Mesenchymal stem cell (in vitro differentiated cells and primary cell): ENCODE measurements at regions not wholly inside any gene's neighbourhood (a gene's known extent, or its start where the extent isn't known, plus 50 kb on each side); places are given as distances from the start of the nearest gene placed in this dataset.

ENCODE experiments used
- DNase-seq: peaks from one replicate; pipeline ENCODE4 v3.0.0-alpha.2; 2013
- H2AFZ ChIP-seq: one replicate; pipeline ENCODE4 v1.6.1; 2013; ENCODE audit warnings: low read depth, mild to moderate bottlenecking, control low read depth, inconsistent platforms, low read length, moderate library complexity
- H2AK5ac ChIP-seq: 2 replicates; pipeline ENCODE4 v1.6.1; 2013; ENCODE audit warnings: low read length, moderate library complexity, mild to moderate bottlenecking, inconsistent platforms; ENCODE audit not compliant: severe bottlenecking
- H2BK120ac ChIP-seq: one replicate; pipeline ENCODE4 v1.6.1; 2013; ENCODE audit warnings: low read depth, mild to moderate bottlenecking, inconsistent platforms, low read length, moderate library complexity
- H2BK12ac ChIP-seq, 2 experiments: one replicate each; pipeline ENCODE4 v1.6.1; 2013; ENCODE audit warnings: inconsistent platforms in 2 of 2, low read length in 2 of 2, mild to moderate bottlenecking in 2 of 2, moderate library complexity in 2 of 2, control low read depth in 1 of 2
- H2BK15ac ChIP-seq: one replicate; pipeline ENCODE4 v1.6.1; 2013; ENCODE audit warnings: mild to moderate bottlenecking, low read depth, inconsistent platforms; ENCODE audit not compliant: poor library complexity, severe bottlenecking
- H2BK5ac ChIP-seq: 2 replicates; pipeline ENCODE4 v1.6.1; 2013; ENCODE audit warnings: low read depth, mild to moderate bottlenecking, low read length, control low read depth, inconsistent platforms; ENCODE audit not compliant: poor library complexity, severe bottlenecking
- H3K14ac ChIP-seq, 2 experiments: one replicate each; pipeline ENCODE4 v1.6.1; 2013; ENCODE audit warnings: inconsistent platforms in 2 of 2, low read length in 2 of 2, control low read depth in 1 of 2, mild to moderate bottlenecking in 1 of 2, moderate library complexity in 1 of 2
- H3K18ac ChIP-seq, 2 experiments: one replicate each; pipeline ENCODE4 v1.6.1; 2013; ENCODE audit warnings: inconsistent platforms in 2 of 2, low read length in 2 of 2, control low read depth in 1 of 2, low read depth in 1 of 2, mild to moderate bottlenecking in 1 of 2
- H3K23ac ChIP-seq, 2 experiments: one replicate each; pipeline ENCODE4 v1.6.1; 2013; ENCODE audit warnings: inconsistent platforms in 2 of 2, low read length in 2 of 2, mild to moderate bottlenecking in 2 of 2, moderate library complexity in 2 of 2, control low read depth in 1 of 2
- H3K27ac ChIP-seq: 2 replicates; pipeline ENCODE4 v1.5.1; 2013; ENCODE audit warnings: mild to moderate bottlenecking, moderate library complexity, low read length, control low read depth, inconsistent platforms; ENCODE audit not compliant: poor library complexity, severe bottlenecking
- H3K27me3 ChIP-seq, 2 experiments: 2 replicates each; pipeline versions ENCODE4 v1.6.1 to v1.7.0; 2013; ENCODE audit warnings: low read length in 2 of 2, mild to moderate bottlenecking in 2 of 2, moderate library complexity in 2 of 2, control low read depth in 1 of 2, inconsistent platforms in 1 of 2; ENCODE audit not compliant: control insufficient read depth in 1 of 2, insufficient read depth in 1 of 2
- H3K36me3 ChIP-seq, 2 experiments: 2 replicates each; pipeline versions ENCODE4 v1.6.1 to v1.7.0; 2013; ENCODE audit warnings: low read length in 2 of 2, control low read depth in 1 of 2, inconsistent platforms in 1 of 2, low read depth in 1 of 2, mild to moderate bottlenecking in 1 of 2; ENCODE audit not compliant: insufficient read depth in 2 of 2, control insufficient read depth in 1 of 2
- H3K4ac ChIP-seq, 2 experiments: one replicate each; pipeline ENCODE4 v1.6.1; 2013; ENCODE audit warnings: inconsistent platforms in 2 of 2, low read length in 2 of 2, mild to moderate bottlenecking in 2 of 2, moderate library complexity in 2 of 2, control low read depth in 1 of 2, low read depth in 1 of 2
- H3K4me1 ChIP-seq: 2 replicates; pipeline ENCODE4 v1.6.1; 2013; ENCODE audit warnings: low read depth, low read length, control low read depth; ENCODE audit not compliant: control insufficient read depth, insufficient read depth
- H3K4me2 ChIP-seq: 2 replicates; pipeline ENCODE4 v1.6.1; 2013; ENCODE audit warnings: low read length, mild to moderate bottlenecking, inconsistent platforms; ENCODE audit not compliant: poor library complexity, severe bottlenecking
- H3K4me3 ChIP-seq, 2 experiments: 2 replicates each; pipeline versions ENCODE4 v1.5.1 to v1.7.0; 2013; ENCODE audit warnings: low read length in 2 of 2, mild to moderate bottlenecking in 2 of 2, control low read depth in 1 of 2, low read depth in 1 of 2; ENCODE audit not compliant: insufficient read depth in 1 of 2
- H3K79me1 ChIP-seq: replicated peaks from 2 replicates; pipeline ENCODE4 v1.6.1; 2013; ENCODE audit warnings: mild to moderate bottlenecking, control low read depth, low read length, inconsistent platforms; ENCODE audit not compliant: poor library complexity, severe bottlenecking
- H3K9ac ChIP-seq: 2 replicates; pipeline ENCODE4 v1.7.0; 2013; ENCODE audit warnings: mild to moderate bottlenecking, low read length, moderate library complexity
- H3K9me3 ChIP-seq: 2 replicates; pipeline ENCODE4 v1.7.0; 2013; ENCODE audit warnings: mild to moderate bottlenecking, low read length; ENCODE audit not compliant: control insufficient read depth
- H4K8ac ChIP-seq: one replicate; pipeline ENCODE4 v1.6.1; 2013; ENCODE audit warnings: inconsistent platforms, mild to moderate bottlenecking, low read length, moderate library complexity
- H4K91ac ChIP-seq: one replicate; pipeline ENCODE4 v1.6.1; 2013; ENCODE audit warnings: mild to moderate bottlenecking, low read length, inconsistent platforms
- WGBS: methylation state at CpG from one replicate; pipeline ENCODE4 v1.1.7; 2013; ENCODE audit warnings: mixed read lengths; 5-methylcytosine and 5-hydroxymethylcytosine counted together

DNA sequence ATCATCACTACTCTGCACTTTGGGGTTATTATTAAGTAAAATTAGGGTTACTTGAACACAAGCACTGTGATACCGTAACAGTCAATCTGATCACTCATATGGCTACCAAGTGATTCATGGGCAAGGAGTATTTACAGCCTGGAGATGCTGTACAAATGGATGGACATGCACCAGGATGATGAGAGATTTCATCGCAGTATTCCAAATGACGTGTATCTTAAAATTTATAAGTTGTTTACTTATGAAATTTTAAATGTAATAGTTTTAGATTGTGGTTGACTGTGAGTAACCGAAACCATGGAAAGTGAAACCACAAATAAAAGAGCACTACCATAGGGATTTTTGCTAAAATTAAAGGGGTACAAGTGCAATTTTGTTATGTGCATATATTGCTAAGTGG lies 462.2 kb upstream of the PTGER4 start:
- Histone ChIP-seq H2BK120ac (no peak overlapping the region), H2BK15ac (no peak overlapping the region)
- WGBS = 89% methylated on average over 4 of the region's 4 CpGs

DNA sequence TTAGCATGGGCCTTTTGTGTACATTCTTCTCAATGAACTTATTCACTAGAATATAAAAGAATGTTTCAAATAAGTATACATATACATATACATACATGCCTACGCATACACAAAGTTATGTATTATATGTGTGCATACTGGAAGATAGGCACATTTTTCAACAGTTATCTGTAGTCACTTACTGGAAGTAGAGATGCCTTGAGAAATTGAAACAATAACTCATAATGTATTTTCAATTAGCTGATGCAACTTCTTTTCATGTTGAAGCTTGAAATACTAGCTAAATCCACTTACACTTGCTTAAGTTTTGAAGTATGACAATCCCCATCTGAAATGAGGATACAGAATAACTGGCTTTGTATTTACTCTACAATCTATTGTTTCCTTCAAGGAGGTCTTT lies 469.0 kb upstream of the PTGER4 start:
- Histone ChIP-seq H3K4me2 (no peak overlapping the region), H2AFZ (no peak overlapping the region), H3K27me3 (no peaks in the 10 kb centered on the region), H3K14ac (no peak overlapping the region), H4K91ac (no peak overlapping the region), H3K4me1 (no peaks in the 10 kb centered on the region), H3K79me1 (no peaks in the 10 kb centered on the region), H2BK12ac (no peak overlapping the region), H3K23ac (no peak overlapping the region), H3K27ac (no peak overlapping the region), H2BK15ac (no peak overlapping the region), H3K9me3 (no peaks in the 10 kb centered on the region), H3K4me3 (no peak overlapping the region), H3K36me3 (no peaks in the 10 kb centered on the region), H2AK5ac (no peak overlapping the region), H3K18ac (no peak overlapping the region), H3K9ac (no peak overlapping the region), H4K8ac (no peak overlapping the region), H3K4ac (no peak overlapping the region), H2BK5ac (no peak overlapping the region), H2BK120ac (no peak overlapping the region)
- no CpG with 5 or more reads among the region's 1 CpG for WGBS
- no peak for DNase-seq

More for the DNA sequence above, 462.2 kb upstream of the PTGER4 start:
- Histone ChIP-seq H2AFZ (no peak overlapping the region), H3K27ac (no peak overlapping the region), H4K8ac (no peak overlapping the region), H3K4ac (no peak overlapping the region), H3K23ac (no peak overlapping the region), H3K18ac (no peak overlapping the region), H3K4me3 (no peak overlapping the region), H2BK5ac (no peak overlapping the region), H3K36me3 (no peaks in the 10 kb centered on the region), H3K79me1 (no peaks in the 10 kb centered on the region), H3K4me2 (no peak overlapping the region), H2BK12ac (no peak overlapping the region), H3K14ac (no peak overlapping the region), H2AK5ac (no peak overlapping the region), H4K91ac (no peak overlapping the region), H3K9me3 (no peaks in the 10 kb centered on the region), H3K9ac (no peak overlapping the region), H3K4me1 (peaks cover 1% of the 10 kb centered on the region), H3K27me3 (no peaks in the 10 kb centered on the region)
- no peak for DNase-seq

DNA sequence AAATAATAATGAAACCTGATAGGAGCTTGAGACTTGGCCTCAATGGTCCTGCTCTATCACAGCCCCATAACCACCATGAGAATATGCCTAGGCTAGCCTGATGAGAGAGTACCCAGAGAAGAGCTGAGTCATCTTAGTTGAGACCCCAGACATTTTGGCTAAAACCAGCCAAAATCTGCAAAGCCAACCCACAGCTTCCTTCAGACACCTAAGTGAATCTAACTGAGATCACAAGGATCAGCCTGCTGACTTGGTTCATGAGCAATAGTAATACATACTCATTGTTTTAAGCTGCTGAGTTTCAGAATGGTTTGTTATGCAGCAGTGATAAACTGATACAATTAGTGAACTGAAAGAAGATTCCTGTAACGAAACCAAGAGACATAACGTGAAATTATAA lies 473.7 kb upstream of the PTGER4 start:
- H2BK15ac ChIP-seq = no peak overlapping the region
- no peaks in the 10 kb centered on the region for H3K79me1 ChIP-seq
- no peak overlapping the region for H2BK120ac ChIP-seq
- no peak overlapping the region for H4K8ac ChIP-seq
- H3K9me3 ChIP-seq = no peaks in the 10 kb centered on the region
- H3K23ac ChIP-seq = no peak overlapping the region
- no peak overlapping the region for H3K18ac ChIP-seq
- no peak overlapping the region for H3K4me2 ChIP-seq
- H3K4ac ChIP-seq = no peak overlapping the region
- no peak for DNase-seq
- H2BK5ac ChIP-seq = no peak overlapping the region
- H3K9ac ChIP-seq = no peak overlapping the region
- H4K91ac ChIP-seq = no peak overlapping the region
- H3K36me3 ChIP-seq = no peaks in the 10 kb centered on the region
- no peaks in the 10 kb centered on the region for H3K4me1 ChIP-seq
- H3K14ac ChIP-seq = no peak overlapping the region
- no peak overlapping the region for H2BK12ac ChIP-seq
- H3K27me3 ChIP-seq = no peaks in the 10 kb centered on the region
- no peak overlapping the region for H3K27ac ChIP-seq
- no peak overlapping the region for H3K4me3 ChIP-seq
- WGBS = no CpG with 5 or more reads among the region's 2 CpGs
- H2AFZ ChIP-seq = no peak overlapping the region
- no peak overlapping the region for H2AK5ac ChIP-seq

DNA sequence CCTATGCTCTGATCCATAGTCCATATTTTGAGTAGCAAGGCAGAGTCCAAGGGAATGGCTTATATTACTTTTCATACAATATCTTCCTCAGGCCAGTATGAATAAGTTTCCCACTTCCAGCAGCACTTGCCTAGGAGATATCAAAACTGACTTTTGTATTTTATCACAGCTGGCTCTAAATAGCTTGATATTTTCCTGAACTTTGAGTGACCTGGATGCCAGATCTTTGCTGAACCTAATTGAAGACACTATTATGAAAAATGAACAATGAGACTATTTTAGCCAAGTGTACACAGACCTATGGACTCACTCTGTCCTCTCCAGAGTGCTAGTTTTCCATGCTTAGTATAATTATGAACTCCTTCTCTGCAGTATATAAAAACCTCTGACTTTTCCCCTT lies 475.6 kb upstream of the PTGER4 start:
- Histone ChIP-seq H2BK5ac (no peak overlapping the region), H3K4me1 (no peaks in the 10 kb centered on the region)

More for the DNA sequence above, 475.6 kb upstream of the PTGER4 start:
- H3K4ac ChIP-seq = no peak overlapping the region
- H3K27me3 ChIP-seq = no peaks in the 10 kb centered on the region
- no peak overlapping the region for H3K27ac ChIP-seq
- H3K23ac ChIP-seq = no peak overlapping the region
- no peaks in the 10 kb centered on the region for H3K9me3 ChIP-seq
- H2BK12ac ChIP-seq = no peak overlapping the region
- DNase-seq = no peak
- no peak overlapping the region for H2AK5ac ChIP-seq
- H2AFZ ChIP-seq = no peak overlapping the region
- no peak overlapping the region for H3K4me3 ChIP-seq
- no peak overlapping the region for H2BK15ac ChIP-seq
- no peak overlapping the region for H4K8ac ChIP-seq
- H3K9ac ChIP-seq = no peak overlapping the region
- no peak overlapping the region for H4K91ac ChIP-seq
- H2BK120ac ChIP-seq = no peak overlapping the region
- no peak overlapping the region for H3K14ac ChIP-seq
- H3K36me3 ChIP-seq = no peaks in the 10 kb centered on the region
- no peaks in the 10 kb centered on the region for H3K79me1 ChIP-seq
- no peak overlapping the region for H3K18ac ChIP-seq
- H3K4me2 ChIP-seq = no peak overlapping the region
